GM18507 (cell line): ENCODE measurements at regions not wholly inside any gene's neighbourhood (a gene's known extent, or its start where the extent isn't known, plus 50 kb on each side); places are given as distances from the start of the nearest gene placed in this dataset.

Experiments used
- DNase-seq: peaks from one replicate; pipeline ENCODE4 v3.0.0; 2011; ENCODE audit warnings: low read depth; ENCODE audit not compliant: insufficient read length; ENCODE audit errors: extremely low spot score
- FAIRE-seq: peaks from 2 replicates; lab custom pipeline; 2011; peaks lifted over from hg19 to GRCh38; lab: Jason Lieb, UNC

GRCh38 chrX:103158317-103158621 lies 56.6 kb upstream of the BEX4 start:
- no peak for FAIRE-seq

GRCh38 chrX:103157496-103158316 lies 57.2 kb upstream of the BEX4 start:
- DNase-seq, result no peak
- FAIRE-seq, result peak; percentile 41

More at GRCh38 chrX:103158317-103158621, 56.6 kb upstream of the BEX4 start:
- DNase-seq, result no peak

- FAIRE-seq (no peak), DNase-seq (no peak)
Measured at GRCh38 chrX:103155201-103155600, 59.7 kb upstream of the BEX4 start.

GRCh38 chrX:103153661-103154060 lies 60.7 kb upstream of the NXF3 start:
- DNase-seq (no peak), FAIRE-seq (no peak)

GRCh38 chrX:103151799-103152198 lies 58.9 kb upstream of the NXF3 start:
- FAIRE-seq, result no peak
- DNase-seq, result no peak

- FAIRE-seq (no peak), DNase-seq (no peak)
Measured at GRCh38 chrX:103149652-103150051, 56.7 kb upstream of the NXF3 start.

GRCh38 chrX:103148075-103148474 lies 55.1 kb upstream of the NXF3 start:
- FAIRE-seq, result no peak

More at GRCh38 chrX:103148075-103148474, 55.1 kb upstream of the NXF3 start:
- DNase-seq, result no peak
